ENCODE measurements at regions not wholly inside any gene's neighbourhood (a gene's known extent, or its start where the extent isn't known, plus 50 kb on each side); places are given as distances from the start of the nearest gene placed in this dataset.

DNA sequence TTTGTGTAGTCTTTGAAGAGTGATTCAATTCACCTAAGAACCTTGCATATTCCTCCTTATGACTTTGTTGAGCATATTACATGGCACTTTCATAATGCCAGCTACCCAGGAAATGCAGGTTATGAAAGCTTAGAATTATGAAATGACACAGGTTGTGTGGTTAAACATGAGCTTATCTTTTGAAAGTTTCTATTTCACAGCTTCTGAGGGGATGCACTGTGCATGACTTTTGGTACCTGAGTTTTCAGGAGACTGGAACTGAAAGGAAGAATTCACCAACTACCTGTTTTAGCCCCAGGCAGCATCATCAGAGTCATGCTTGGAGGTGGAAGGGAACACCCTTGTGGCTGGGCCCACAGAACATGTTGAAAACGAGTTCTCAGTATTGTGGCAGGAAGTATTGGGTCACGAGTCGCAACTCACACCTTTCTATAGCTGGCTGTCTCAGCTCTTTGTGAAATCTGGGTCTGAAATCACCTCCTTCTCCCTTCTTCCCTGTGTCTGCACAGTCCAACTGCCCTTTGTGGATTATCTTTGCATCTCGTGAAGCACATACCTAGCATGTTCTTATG lies 228.2 kb downstream of the PTEN start:
- ATAC-seq (replicated peaks; ENCODE audit: extremely low read depth, poor library complexity, severe bottlenecking), result peak; percentile 98
- Mint-ChIP-seq H3K4me1 (peaks cover 48% of the 10 kb centered on the region), H3K4me3 (peak overlapping the region; percentile 30), H3K27ac (ENCODE audit: low read depth) (peak overlapping the region; percentile 92), H3K9me3 (peaks cover 10% of the 10 kb centered on the region), H3K36me3 (ENCODE audit: insufficient read depth) (peaks cover 2% of the 10 kb centered on the region), H3K27me3 (no peaks in the 10 kb centered on the region)
- DNase-seq (ENCODE audit: low spot score in 2 of 2), result peak; percentile 47 to 68

DNA sequence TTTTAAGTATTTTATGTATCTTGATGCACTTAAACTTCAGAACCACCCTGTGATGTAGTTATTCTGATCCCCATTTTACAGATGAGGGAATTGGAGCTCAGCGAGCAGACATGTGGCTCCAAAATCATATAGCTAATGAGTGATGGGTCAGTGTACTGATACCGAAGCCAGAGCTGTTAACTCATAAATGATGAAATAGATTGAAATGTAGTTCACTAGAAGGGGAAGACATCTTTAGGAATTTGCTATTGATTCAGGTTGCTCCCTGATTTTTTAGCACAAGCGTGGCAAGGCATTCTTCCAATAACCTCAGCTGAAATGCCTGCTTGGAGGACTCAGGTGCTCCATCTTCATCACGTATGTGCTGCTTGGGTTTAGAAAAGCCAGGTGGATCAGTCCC lies 228.8 kb downstream of the PTEN start:
- no peak for ATAC-seq (replicated peaks; ENCODE audit: extremely low read depth, poor library complexity, severe bottlenecking)
- peak overlapping the region; percentile 92 for H3K27ac Mint-ChIP-seq (ENCODE audit: low read depth)
- no peak for DNase-seq (ENCODE audit: low spot score in 2 of 2)
- H3K9me3 Mint-ChIP-seq, result peaks cover 10% of the 10 kb centered on the region
- H3K4me1 Mint-ChIP-seq, result peaks cover 48% of the 10 kb centered on the region
- H3K36me3 Mint-ChIP-seq (ENCODE audit: insufficient read depth), result peaks cover 2% of the 10 kb centered on the region
- H3K27me3 Mint-ChIP-seq, result no peaks in the 10 kb centered on the region
- no peak overlapping the region for H3K4me3 Mint-ChIP-seq

DNA sequence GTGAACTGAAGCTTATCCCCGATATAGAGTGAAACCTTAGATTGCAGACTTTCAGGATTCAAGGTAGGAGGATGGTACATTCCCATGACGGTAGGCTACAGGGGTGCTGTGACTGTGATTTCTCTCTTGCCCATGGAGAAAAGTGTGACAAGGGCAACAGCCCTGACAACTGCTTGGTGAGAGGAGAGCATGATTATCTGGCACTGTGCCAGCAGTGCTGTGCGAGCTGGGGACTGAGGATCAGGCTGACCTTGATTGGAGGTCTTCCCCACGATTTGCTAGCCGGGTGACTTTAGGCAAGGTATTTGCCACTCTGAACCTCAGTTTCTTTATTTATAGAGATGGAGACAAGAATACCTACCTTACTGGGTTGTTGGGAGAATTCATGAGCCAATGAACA lies 229.5 kb downstream of the PTEN start:
- H3K4me1 Mint-ChIP-seq, result peaks cover 48% of the 10 kb centered on the region
- no peak for ATAC-seq (replicated peaks; ENCODE audit: extremely low read depth, poor library complexity, severe bottlenecking)
- DNase-seq (ENCODE audit: low spot score in 2 of 2), result no peak
- H3K27me3 Mint-ChIP-seq, result no peaks in the 10 kb centered on the region
- peak overlapping the region; percentile 52 for H3K27ac Mint-ChIP-seq (ENCODE audit: low read depth)
- H3K9me3 Mint-ChIP-seq, result peaks cover 10% of the 10 kb centered on the region
- peaks cover 2% of the 10 kb centered on the region for H3K36me3 Mint-ChIP-seq (ENCODE audit: insufficient read depth)
- H3K4me3 Mint-ChIP-seq, result peak overlapping the region; percentile 14

DNA sequence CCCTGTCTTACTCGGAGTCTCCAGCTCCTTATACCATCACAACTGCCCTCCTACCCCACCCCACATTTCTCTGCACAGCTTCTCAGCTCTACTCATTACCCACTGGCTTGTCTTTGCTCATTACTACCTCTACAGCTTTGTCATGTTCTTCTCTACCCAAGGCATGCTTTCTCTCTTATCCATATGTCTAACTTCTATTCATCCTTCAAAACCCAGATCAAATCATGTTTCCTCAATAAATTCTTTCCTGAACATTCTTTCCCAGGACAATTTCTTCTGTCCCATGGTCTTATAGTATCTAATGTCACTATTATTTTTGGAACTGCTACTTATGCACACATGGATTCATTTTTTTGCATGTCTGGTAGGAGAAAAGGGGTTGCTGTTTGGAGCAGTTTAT lies 231.4 kb downstream of the PTEN start:
- DNase-seq (ENCODE audit: low spot score in 2 of 2), result no peak
- Mint-ChIP-seq H3K27me3 (no peaks in the 10 kb centered on the region), H3K36me3 (ENCODE audit: insufficient read depth) (peaks cover 2% of the 10 kb centered on the region), H3K9me3 (peaks cover 9% of the 10 kb centered on the region), H3K4me3 (no peak overlapping the region), H3K4me1 (peaks cover 47% of the 10 kb centered on the region), H3K27ac (ENCODE audit: low read depth) (no peak overlapping the region)
- ATAC-seq (replicated peaks; ENCODE audit: extremely low read depth, poor library complexity, severe bottlenecking), result no peak

DNA sequence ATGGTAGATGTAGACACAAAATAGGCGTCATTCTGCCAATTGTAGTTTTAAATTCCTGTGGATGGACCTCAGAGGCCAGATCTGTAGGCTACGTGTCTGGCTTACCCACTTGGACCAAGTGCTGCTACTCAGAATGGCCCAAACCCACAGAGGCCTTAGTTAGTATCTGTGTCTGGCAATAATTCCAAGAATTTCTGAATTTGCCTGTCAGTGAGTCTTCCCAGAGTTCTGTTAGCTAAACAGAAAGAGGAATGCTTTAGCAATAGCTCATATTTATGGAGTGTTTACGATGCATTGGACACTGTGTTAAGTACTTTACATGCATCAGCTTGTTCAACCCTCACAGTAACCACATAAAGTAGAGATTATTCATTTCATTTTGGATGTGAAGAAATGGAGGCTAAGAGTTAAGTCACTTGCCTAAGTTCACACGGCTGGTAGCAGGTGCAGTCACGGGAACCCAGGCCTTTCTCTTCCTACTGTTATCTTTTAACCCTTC lies 231.8 kb downstream of the PTEN start:
- Mint-ChIP-seq H3K36me3 (ENCODE audit: insufficient read depth) (no peaks in the 10 kb centered on the region), H3K4me3 (no peak overlapping the region), H3K9me3 (peaks cover 5% of the 10 kb centered on the region), H3K4me1 (peaks cover 42% of the 10 kb centered on the region), H3K27ac (ENCODE audit: low read depth) (no peak overlapping the region), H3K27me3 (no peaks in the 10 kb centered on the region)
- DNase-seq (ENCODE audit: low spot score in 2 of 2), result no peak
- no peak for ATAC-seq (replicated peaks; ENCODE audit: extremely low read depth, poor library complexity, severe bottlenecking)

DNA sequence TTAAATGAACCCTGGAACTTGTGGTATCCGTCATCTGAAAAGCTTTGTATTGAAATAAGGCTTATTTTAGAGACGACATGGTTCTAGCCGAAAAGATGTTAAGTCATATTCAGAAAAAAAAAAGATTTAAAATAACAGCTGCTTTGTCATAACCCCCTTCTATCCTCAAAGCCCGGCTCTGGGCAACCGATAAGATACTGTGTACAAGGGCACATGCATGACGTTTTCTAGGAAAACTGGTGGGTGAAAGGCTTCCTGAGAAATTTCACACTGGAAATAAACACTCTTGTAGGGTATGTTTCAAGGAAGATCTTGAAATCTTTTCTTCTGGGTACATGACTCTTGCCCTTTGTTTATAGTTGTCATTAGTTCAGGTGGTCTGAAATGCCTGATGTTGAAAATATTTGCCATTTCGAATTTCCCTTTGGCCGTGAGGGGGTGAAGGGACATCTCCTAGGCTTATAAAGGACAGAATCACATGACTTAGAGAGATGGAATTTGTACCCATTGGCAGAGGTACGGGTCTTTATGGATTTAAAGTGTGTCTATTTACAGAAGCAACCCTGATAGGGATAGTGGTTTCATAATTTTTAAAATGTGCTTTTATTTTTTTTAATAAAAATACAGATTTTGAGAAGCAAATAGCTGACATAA lies 232.5 kb downstream of the PTEN start:
- Mint-ChIP-seq H3K27me3 (no peaks in the 10 kb centered on the region), H3K4me3 (no peak overlapping the region), H3K4me1 (peaks cover 35% of the 10 kb centered on the region), H3K9me3 (no peaks in the 10 kb centered on the region), H3K36me3 (ENCODE audit: insufficient read depth) (no peaks in the 10 kb centered on the region), H3K27ac (ENCODE audit: low read depth) (no peak overlapping the region)
- ATAC-seq (replicated peaks; ENCODE audit: extremely low read depth, poor library complexity, severe bottlenecking) (no peak), DNase-seq (ENCODE audit: low spot score in 2 of 2) (no peak)

DNA sequence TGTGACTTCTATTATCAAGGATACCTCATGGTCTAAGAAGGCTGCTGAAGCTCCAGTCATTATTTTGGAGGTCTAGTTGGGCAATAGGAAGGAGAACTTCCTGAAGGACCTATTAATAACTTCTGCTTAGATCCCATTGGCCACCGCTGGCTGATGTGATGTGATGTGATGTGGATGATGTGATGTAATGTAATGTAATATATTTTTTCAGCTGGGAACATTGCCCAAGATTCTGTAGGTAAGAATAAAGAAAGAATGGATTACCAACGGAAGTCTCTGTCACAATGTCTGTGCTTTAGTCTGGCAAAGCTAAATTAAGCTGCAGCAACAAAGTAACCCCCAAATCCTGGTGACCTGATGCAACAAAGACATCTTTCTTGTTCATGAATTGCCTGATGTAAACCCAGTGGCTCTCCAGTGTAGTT lies 233.7 kb downstream of the PTEN start:
- Mint-ChIP-seq H3K4me1 (peaks cover 23% of the 10 kb centered on the region), H3K27me3 (no peaks in the 10 kb centered on the region), H3K27ac (ENCODE audit: low read depth) (no peak overlapping the region), H3K36me3 (ENCODE audit: insufficient read depth) (no peaks in the 10 kb centered on the region), H3K9me3 (no peaks in the 10 kb centered on the region), H3K4me3 (no peak overlapping the region)
- ATAC-seq (replicated peaks; ENCODE audit: extremely low read depth, poor library complexity, severe bottlenecking) (no peak), DNase-seq (ENCODE audit: low spot score in 2 of 2) (no peak)

DNA sequence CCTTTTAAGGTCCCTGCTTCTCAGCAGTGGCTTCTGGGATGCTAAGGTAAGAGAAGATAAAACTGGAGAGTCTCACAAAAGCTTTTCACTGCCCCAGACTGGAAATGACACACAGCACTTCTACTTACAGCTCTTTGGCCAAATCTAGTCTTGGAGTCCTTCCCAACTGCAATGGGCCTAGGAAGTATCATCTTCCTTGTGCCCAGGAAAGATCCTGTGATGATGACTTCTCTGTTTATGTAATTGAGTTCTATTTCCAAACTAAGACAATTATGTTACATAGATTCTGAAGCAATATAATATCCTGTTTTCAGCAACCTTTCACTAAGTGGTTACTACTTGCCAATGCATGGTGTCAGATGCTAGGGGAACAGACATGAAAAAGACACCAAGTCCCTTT lies 234.1 kb downstream of the PTEN start:
- H3K4me3 Mint-ChIP-seq, result no peak overlapping the region
- H3K4me1 Mint-ChIP-seq, result peaks cover 19% of the 10 kb centered on the region
- no peak overlapping the region for H3K27ac Mint-ChIP-seq (ENCODE audit: low read depth)
- no peak for ATAC-seq (replicated peaks; ENCODE audit: extremely low read depth, poor library complexity, severe bottlenecking)
- no peaks in the 10 kb centered on the region for H3K9me3 Mint-ChIP-seq
- H3K27me3 Mint-ChIP-seq, result no peaks in the 10 kb centered on the region
- no peaks in the 10 kb centered on the region for H3K36me3 Mint-ChIP-seq (ENCODE audit: insufficient read depth)
- DNase-seq (ENCODE audit: low spot score in 2 of 2), result no peak

DNA sequence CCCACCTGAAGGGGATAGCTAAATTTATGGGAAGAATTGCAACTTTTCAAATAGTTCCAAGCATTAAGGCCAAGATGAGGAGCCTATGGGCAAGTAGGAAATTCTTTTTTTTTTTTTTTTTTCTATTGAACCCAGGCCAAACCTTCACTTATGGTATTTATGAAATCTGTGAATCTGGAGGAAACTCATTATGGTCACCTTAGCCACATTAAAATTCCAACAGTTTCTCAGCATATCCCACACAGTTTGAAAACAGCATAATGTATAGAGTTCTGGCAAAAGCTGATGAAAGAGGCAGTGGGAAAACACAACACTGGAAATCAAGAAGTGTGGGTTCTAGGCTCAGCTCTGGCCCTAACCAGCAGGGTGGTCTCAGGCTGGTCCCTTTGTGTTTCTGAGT lies 236.9 kb downstream of the PTEN start:
- Mint-ChIP-seq H3K27me3 (no peaks in the 10 kb centered on the region), H3K36me3 (ENCODE audit: insufficient read depth) (no peaks in the 10 kb centered on the region), H3K4me3 (no peak overlapping the region), H3K27ac (ENCODE audit: low read depth) (no peak overlapping the region), H3K9me3 (no peaks in the 10 kb centered on the region), H3K4me1 (no peaks in the 10 kb centered on the region)
- ATAC-seq (replicated peaks; ENCODE audit: extremely low read depth, poor library complexity, severe bottlenecking) (no peak), DNase-seq (ENCODE audit: low spot score in 2 of 2) (no peak)

DNA sequence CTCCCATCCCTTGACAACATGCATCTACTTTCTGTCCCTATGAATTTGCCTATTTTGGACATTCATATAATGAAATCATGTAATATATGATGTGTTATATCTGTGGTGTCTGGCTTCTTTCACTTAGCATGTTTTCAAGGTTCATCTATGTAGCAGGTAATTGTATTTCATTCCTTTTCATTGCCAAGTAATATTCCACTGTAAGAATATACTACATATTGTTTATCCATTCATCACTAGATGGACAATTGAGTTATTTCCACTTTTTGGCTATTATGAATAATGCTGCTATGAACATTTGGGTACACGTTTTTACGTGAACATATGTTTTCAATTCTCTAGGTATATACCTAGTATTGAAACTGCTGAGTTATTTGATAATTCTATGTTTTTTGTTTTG lies 238.2 kb downstream of the PTEN start:
- Mint-ChIP-seq H3K4me1 (no peaks in the 10 kb centered on the region), H3K27me3 (no peaks in the 10 kb centered on the region), H3K9me3 (no peaks in the 10 kb centered on the region), H3K27ac (ENCODE audit: low read depth) (no peak overlapping the region), H3K4me3 (no peak overlapping the region), H3K36me3 (ENCODE audit: insufficient read depth) (no peaks in the 10 kb centered on the region)
- ATAC-seq (replicated peaks; ENCODE audit: extremely low read depth, poor library complexity, severe bottlenecking) (no peak), DNase-seq (ENCODE audit: low spot score in 2 of 2) (no peak)

DNA sequence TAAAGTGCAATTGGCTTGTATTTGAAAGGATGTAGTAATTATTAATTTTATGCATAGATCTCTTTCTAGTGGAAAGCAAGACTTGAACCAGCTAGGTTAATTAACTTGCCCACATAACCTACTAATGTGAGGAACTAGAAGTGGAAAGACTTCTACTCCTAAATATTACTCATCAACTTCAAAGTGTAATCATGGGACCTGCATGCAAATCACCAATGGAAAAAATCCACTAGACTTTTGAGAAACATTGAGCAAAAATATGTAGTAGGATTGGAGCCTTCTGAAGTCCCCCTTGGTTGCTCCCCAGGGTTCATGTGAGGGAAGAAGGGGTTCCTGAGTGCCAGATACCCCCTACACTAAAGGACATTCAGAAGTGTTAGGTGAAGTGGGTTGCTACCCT lies 240.2 kb downstream of the PTEN start:
- no peak for DNase-seq (ENCODE audit: low spot score in 2 of 2)
- Mint-ChIP-seq H3K27me3 (no peaks in the 10 kb centered on the region), H3K4me3 (no peak overlapping the region), H3K9me3 (no peaks in the 10 kb centered on the region), H3K4me1 (peaks cover 13% of the 10 kb centered on the region), H3K36me3 (ENCODE audit: insufficient read depth) (no peaks in the 10 kb centered on the region), H3K27ac (ENCODE audit: low read depth) (no peak overlapping the region)
- no peak for ATAC-seq (replicated peaks; ENCODE audit: extremely low read depth, poor library complexity, severe bottlenecking)

DNA sequence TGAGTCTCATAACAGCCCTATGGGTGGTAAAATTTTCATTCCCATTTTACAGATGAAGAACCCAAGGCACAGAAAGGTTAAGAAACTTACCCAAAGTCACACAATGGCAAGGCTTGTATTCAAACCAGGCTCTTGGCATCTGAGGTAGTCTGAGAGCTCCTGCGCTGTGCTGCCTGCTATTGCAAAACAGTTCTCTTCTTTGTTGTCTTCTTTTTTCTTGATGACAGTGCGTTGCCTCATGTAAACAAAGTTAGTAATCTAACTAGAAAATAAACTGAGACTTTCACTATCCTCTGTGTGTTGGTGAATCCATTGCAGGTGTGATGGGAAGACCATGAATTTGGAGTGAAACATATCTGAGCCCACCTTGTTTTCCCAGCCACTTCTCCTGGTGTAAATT lies 240.8 kb downstream of the PTEN start:
- Mint-ChIP-seq H3K9me3 (no peaks in the 10 kb centered on the region), H3K4me3 (no peak overlapping the region), H3K27ac (ENCODE audit: low read depth) (no peak overlapping the region), H3K27me3 (no peaks in the 10 kb centered on the region), H3K36me3 (ENCODE audit: insufficient read depth) (no peaks in the 10 kb centered on the region), H3K4me1 (peaks cover 13% of the 10 kb centered on the region)
- no peak for DNase-seq (ENCODE audit: low spot score in 2 of 2)
- no peak for ATAC-seq (replicated peaks; ENCODE audit: extremely low read depth, poor library complexity, severe bottlenecking)

DNA sequence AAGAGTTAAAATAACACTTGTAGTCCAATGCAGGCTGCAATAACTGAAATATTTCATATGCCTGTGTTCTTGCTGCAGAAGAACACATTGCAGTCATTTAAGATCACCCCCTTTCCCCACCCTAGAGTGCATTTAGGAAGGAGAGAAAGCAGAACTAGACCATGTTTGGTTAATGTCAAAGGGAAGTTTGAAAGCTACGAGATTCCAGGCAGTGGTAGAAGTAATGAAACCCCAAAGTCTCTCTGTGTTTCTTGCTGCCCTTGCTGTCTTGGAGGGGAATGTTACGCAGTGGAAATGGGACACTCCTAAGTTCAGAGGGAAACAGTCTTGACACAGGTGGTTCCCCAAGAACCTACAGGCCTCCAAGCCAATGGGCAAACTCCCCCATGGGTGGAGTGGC lies 242.9 kb downstream of the PTEN start:
- no peak for ATAC-seq (replicated peaks; ENCODE audit: extremely low read depth, poor library complexity, severe bottlenecking)
- DNase-seq (ENCODE audit: low spot score in 2 of 2), result no peak
- H3K9me3 Mint-ChIP-seq, result no peaks in the 10 kb centered on the region
- no peak overlapping the region for H3K4me3 Mint-ChIP-seq
- H3K36me3 Mint-ChIP-seq (ENCODE audit: insufficient read depth), result no peaks in the 10 kb centered on the region
- H3K27me3 Mint-ChIP-seq, result no peaks in the 10 kb centered on the region
- H3K27ac Mint-ChIP-seq (ENCODE audit: low read depth), result no peak overlapping the region
- peaks cover 13% of the 10 kb centered on the region for H3K4me1 Mint-ChIP-seq
